Panc1 (cell line): ENCODE measurements at regions not wholly inside any gene's neighbourhood (a gene's known extent, or its start where the extent isn't known, plus 50 kb on each side); places are given as distances from the start of the nearest gene placed in this dataset.

Experiments used
- ATAC-seq: fragments of 200-7000 bp; cut with Tn5 transposase; 2 replicates; pipeline ENCODE4 v1.9.1; 2020; ENCODE audit warnings: mild to moderate bottlenecking, moderate library complexity
- BruUV-seq: library from RNA; stranded (reverse); fragments of 400-500 nt; replicated peaks from 2 replicates; lab custom pipeline; 2021; lab: Mats Ljungman, UMichigan
- CTCF ChIA-PET: fragments of 300-600 bp; sonication (Branson Sonifier 250); formaldehyde crosslinking; loops from one replicate; lab custom pipeline; 2022; ENCODE audit warnings: antibody characterized with exemption; lab: Charles Lee
- POLR2A ChIA-PET: fragments of 300-600 bp; sonication (Branson Sonifier 250); formaldehyde crosslinking; loops from one replicate; lab custom pipeline; 2022; ENCODE audit warnings: antibody characterized with exemption; lab: Charles Lee
- DNase-seq: peaks from one replicate; pipeline ENCODE4 v3.0.0-alpha.2; 2010; ENCODE audit warnings: low read depth, low spot score
- H3K27ac ChIP-seq: 2 replicates; pipeline ENCODE4 v1.5.1; 2011; ENCODE audit warnings: mild to moderate bottlenecking, low read length, inconsistent platforms
- H3K27me3 ChIP-seq: fragments of 200-500 bp; sonication (Bioruptor generic); 2 replicates; pipeline ENCODE4 v1.6.0; 2014; ENCODE audit warnings: low read length, inconsistent platforms; ENCODE audit not compliant: control insufficient read depth, insufficient read depth
- H3K36me3 ChIP-seq: fragments of 200-500 bp; sonication (Bioruptor generic); 2 replicates; pipeline ENCODE4 v1.5.1; 2014; ENCODE audit warnings: inconsistent platforms, mild to moderate bottlenecking, low read length, moderate library complexity; ENCODE audit not compliant: control insufficient read depth, insufficient read depth
- H3K4me1 ChIP-seq: 2 replicates; pipeline ENCODE4 v1.5.1; 2011; ENCODE audit warnings: inconsistent platforms, mild to moderate bottlenecking, low read length, moderate library complexity; ENCODE audit not compliant: control insufficient read depth, insufficient read depth
- H3K4me3 ChIP-seq, 2 experiments: 2 replicates each; pipeline ENCODE4 v1.5.1; 2011 to 2012; ENCODE audit warnings: low read depth in 2 of 2, low read length in 2 of 2, mild to moderate bottlenecking in 2 of 2, inconsistent platforms in 1 of 2, moderate library complexity in 1 of 2
- H3K9me3 ChIP-seq: fragments of 200-500 bp; sonication (Bioruptor generic); 2 replicates; pipeline ENCODE4 v1.5.1; 2014; ENCODE audit warnings: low read depth, mild to moderate bottlenecking, inconsistent platforms, low read length, moderate library complexity; ENCODE audit not compliant: control insufficient read depth, insufficient read depth
- POLR2AphosphoS5 ChIP-seq: IDR thresholded peaks from 2 replicates; pipeline ENCODE4 v1.6.1; 2012; ENCODE audit warnings: mild to moderate bottlenecking, low read depth, low read length, moderate library complexity
- SIN3A ChIP-seq: IDR thresholded peaks from 2 replicates; pipeline ENCODE4 v1.6.1; 2012; ENCODE audit warnings: low read depth, mild to moderate bottlenecking, low read length, moderate library complexity, borderline replicate concordance; ENCODE audit not compliant: insufficient read depth
- TCF7L2 ChIP-seq: IDR thresholded peaks from 2 replicates; pipeline ENCODE4 v1.6.1; 2011; ENCODE audit warnings: mild to moderate bottlenecking, low read depth, low read length, inconsistent platforms
- in situ Hi-C: cut with HindIII; loops from 2 replicates; pipeline ENCODE4 v1.10.0; 2016; ENCODE audit warnings: low sequenced_read_pairs, low pct_unique_long_range_greater_than_20kb
- intact Hi-C: fragments of 100-400 bp; cut with micrococcal nuclease; formaldehyde crosslinking; loops from one replicate; pipeline ENCODE4 v1.10.0; 2022; ENCODE audit not compliant: unreplicated experiment
- TF ChIP-seq, protein P1 (sequence below), 2 experiments: IDR thresholded peaks; 2 replicates each; pipeline ENCODE4 v1.6.1; 2011 to 2012; ENCODE audit warnings: low read depth in 2 of 2, control low read depth in 1 of 2, low read length in 1 of 2, mild to moderate bottlenecking in 1 of 2, moderate library complexity in 1 of 2; ENCODE audit not compliant: insufficient read depth in 1 of 2
- TF ChIP-seq, protein P2 (sequence below): fragments of 450-650 bp; IDR thresholded peaks from 2 replicates; pipeline ENCODE4 v1.5.1; 2017; ENCODE audit warnings: mild to moderate bottlenecking

DNA sequence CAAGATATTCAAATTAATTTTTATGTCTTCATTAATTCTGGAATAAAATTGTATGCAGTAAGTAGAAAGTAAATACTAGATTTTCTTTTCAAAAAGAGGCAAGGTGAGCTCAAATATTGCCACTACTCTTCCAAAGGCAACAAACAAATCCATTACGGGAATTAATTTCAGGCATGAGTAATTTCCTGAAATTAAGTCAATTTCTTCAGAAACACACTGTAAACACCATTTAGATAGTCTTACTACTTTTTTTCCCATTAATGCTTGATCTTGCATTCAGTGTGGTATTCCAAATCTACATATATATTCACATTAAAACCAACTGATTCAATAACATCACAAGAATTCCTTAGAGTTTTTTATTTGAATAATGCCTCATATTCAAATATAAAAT is 1274.0 kb upstream of the CRIM1 start:
- no peaks in the 10 kb centered on the region for H3K36me3 ChIP-seq
- no peaks in the 10 kb centered on the region for H3K27me3 ChIP-seq
- H3K4me1 ChIP-seq: no peaks in the 10 kb centered on the region
- BruUV-seq: no TSS peak
- CTCF ChIA-PET: no interaction called here
- intact Hi-C loops: no loop called here
- no peak overlapping the region for H3K27ac ChIP-seq
- H3K9me3 ChIP-seq: 0 out of 2 replicates have a peak, but pooled peaks cover 3% of the 10 kb centered on the region
- no peak for ATAC-seq
- POLR2A ChIA-PET: no interaction called here
- TF ChIP-seq, protein P1, sequence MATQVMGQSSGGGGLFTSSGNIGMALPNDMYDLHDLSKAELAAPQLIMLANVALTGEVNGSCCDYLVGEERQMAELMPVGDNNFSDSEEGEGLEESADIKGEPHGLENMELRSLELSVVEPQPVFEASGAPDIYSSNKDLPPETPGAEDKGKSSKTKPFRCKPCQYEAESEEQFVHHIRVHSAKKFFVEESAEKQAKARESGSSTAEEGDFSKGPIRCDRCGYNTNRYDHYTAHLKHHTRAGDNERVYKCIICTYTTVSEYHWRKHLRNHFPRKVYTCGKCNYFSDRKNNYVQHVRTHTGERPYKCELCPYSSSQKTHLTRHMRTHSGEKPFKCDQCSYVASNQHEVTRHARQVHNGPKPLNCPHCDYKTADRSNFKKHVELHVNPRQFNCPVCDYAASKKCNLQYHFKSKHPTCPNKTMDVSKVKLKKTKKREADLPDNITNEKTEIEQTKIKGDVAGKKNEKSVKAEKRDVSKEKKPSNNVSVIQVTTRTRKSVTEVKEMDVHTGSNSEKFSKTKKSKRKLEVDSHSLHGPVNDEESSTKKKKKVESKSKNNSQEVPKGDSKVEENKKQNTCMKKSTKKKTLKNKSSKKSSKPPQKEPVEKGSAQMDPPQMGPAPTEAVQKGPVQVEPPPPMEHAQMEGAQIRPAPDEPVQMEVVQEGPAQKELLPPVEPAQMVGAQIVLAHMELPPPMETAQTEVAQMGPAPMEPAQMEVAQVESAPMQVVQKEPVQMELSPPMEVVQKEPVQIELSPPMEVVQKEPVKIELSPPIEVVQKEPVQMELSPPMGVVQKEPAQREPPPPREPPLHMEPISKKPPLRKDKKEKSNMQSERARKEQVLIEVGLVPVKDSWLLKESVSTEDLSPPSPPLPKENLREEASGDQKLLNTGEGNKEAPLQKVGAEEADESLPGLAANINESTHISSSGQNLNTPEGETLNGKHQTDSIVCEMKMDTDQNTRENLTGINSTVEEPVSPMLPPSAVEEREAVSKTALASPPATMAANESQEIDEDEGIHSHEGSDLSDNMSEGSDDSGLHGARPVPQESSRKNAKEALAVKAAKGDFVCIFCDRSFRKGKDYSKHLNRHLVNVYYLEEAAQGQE (IDR thresholded peaks at IDR 0.05; ENCODE audit: insufficient read depth in 1 of 2, low read depth in 2 of 2, low read length in 1 of 2): no peak
- TF ChIP-seq TCF7L2 (no peak), SIN3A (no peak), POLR2AphosphoS5 (no peak)
- TF ChIP-seq, protein P2, sequence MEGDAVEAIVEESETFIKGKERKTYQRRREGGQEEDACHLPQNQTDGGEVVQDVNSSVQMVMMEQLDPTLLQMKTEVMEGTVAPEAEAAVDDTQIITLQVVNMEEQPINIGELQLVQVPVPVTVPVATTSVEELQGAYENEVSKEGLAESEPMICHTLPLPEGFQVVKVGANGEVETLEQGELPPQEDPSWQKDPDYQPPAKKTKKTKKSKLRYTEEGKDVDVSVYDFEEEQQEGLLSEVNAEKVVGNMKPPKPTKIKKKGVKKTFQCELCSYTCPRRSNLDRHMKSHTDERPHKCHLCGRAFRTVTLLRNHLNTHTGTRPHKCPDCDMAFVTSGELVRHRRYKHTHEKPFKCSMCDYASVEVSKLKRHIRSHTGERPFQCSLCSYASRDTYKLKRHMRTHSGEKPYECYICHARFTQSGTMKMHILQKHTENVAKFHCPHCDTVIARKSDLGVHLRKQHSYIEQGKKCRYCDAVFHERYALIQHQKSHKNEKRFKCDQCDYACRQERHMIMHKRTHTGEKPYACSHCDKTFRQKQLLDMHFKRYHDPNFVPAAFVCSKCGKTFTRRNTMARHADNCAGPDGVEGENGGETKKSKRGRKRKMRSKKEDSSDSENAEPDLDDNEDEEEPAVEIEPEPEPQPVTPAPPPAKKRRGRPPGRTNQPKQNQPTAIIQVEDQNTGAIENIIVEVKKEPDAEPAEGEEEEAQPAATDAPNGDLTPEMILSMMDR: no peak
- no peak for DNase-seq
- no peak overlapping the region for H3K4me3 ChIP-seq
- in situ Hi-C loops: no loop called here

DNA sequence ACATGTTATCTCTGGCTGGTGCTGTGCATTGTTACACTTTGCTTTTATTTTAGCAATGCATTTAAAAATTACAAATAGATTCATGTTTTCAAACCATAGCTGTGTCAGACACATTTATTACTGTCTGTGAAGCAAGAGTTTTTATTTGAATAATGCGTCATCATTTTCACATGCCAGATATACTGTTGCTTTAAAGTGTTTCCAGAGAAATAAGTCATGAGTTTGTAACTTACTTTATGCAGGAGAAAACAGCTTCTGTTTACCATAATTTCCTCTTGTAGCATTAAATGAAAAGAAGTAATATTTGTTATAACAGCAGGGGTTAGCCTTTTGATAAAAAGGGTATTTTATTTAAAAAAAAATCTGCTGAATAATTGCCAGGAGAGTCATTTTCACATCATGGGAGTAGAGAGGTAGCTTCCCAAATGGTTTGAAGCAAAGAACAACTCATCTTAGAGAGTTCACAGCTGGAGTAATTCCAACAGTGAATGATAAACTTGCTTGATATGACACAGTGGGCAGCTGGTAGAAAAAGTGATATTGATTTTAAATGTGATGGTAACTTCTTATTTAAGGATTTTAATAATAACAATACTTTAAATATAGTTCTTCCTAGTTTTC is 1274.5 kb upstream of the CRIM1 start:
- H3K9me3 ChIP-seq: 0 out of 2 replicates have a peak, but pooled peaks cover 3% of the 10 kb centered on the region
- BruUV-seq: no TSS peak
- POLR2A ChIA-PET: no interaction called here
- in situ Hi-C loops: no loop called here
- CTCF ChIA-PET: interaction anchor here (0.5 kb wide), 1 partner anchor 26 kb away, joined by 3 read pairs; no protein-coding TSS in a partner anchor
- peak; percentile 75 for DNase-seq
- TF ChIP-seq, protein P1 (IDR thresholded peaks at IDR 0.05; ENCODE audit: insufficient read depth in 1 of 2, low read depth in 2 of 2, low read length in 1 of 2): no peak
- TF ChIP-seq TCF7L2: no peak
- TF ChIP-seq SIN3A: no peak
- H3K27me3 ChIP-seq: no peaks in the 10 kb centered on the region
- H3K27ac ChIP-seq: no peak overlapping the region
- no peaks in the 10 kb centered on the region for H3K36me3 ChIP-seq
- no peak for ATAC-seq
- no peak overlapping the region for H3K4me3 ChIP-seq
- intact Hi-C loops: no loop called here
- H3K4me1 ChIP-seq: no peaks in the 10 kb centered on the region
